B cell (primary cell): ENCODE measurements at regions not wholly inside any gene's neighbourhood (a gene's known extent, or its start where the extent isn't known, plus 50 kb on each side); places are given as distances from the start of the nearest gene placed in this dataset.

Source experiments
- ATAC-seq: fragments of 200-7000 bp; cut with Tn5 transposase; one replicate; pipeline ENCODE4 v1.10.0; 2021; ENCODE audit warnings: low read depth, mild to moderate bottlenecking, moderate number of reproducible peaks, moderate library complexity
- CTCF ChIA-PET: fragments of 350-600 bp; sonication (Branson Sonifier 250); formaldehyde crosslinking; loops from one replicate; lab custom pipeline; 2021; ENCODE audit warnings: antibody characterized with exemption, inconsistent platforms; lab: Charles Lee
- POLR2A ChIA-PET: fragments of 350-600 bp; sonication (Branson Sonifier 250); formaldehyde crosslinking; loops from one replicate; lab custom pipeline; 2021; ENCODE audit warnings: antibody characterized with exemption; lab: Charles Lee
- DNase-seq: peaks from one replicate; pipeline ENCODE4 v3.0.0; 2013
- H2AFZ ChIP-seq: 2 replicates; pipeline ENCODE4 v1.6.1; 2012; ENCODE audit warnings: mild to moderate bottlenecking, low read depth, low read length; ENCODE audit not compliant: insufficient read depth, poor library complexity, severe bottlenecking
- H3K27ac ChIP-seq, 2 donors: 1 replicate in 1 of 2; 2 replicates in 1 of 2; pipeline ENCODE4 v1.5.1; 2012 to 2013; ENCODE audit warnings: low read length in 2 of 2, mild to moderate bottlenecking in 2 of 2, moderate library complexity in 1 of 2
- H3K27me3 ChIP-seq, 4 experiments: fragments of 200-600 bp in 1 of 4; sonication (generic) in 1 of 4; replicated peaks in 1 of 4; 1 replicate in 2 of 4; 2 replicates in 2 of 4; pipeline versions ENCODE4 v1.6.1 to v1.7.0; 2013 to 2016; ENCODE audit warnings: low read length in 3 of 4, mild to moderate bottlenecking in 2 of 4, mixed read lengths in 1 of 4, moderate library complexity in 1 of 4; ENCODE audit not compliant: insufficient read depth in 4 of 4, control insufficient read depth in 3 of 4; ENCODE audit errors: control extremely low read depth in 1 of 4
- H3K36me3 ChIP-seq, 2 experiments: replicated peaks in 1 of 2; 1 replicate in 1 of 2; 2 replicates in 1 of 2; pipeline versions ENCODE4 v1.6.1 to v1.7.1; 2013; ENCODE audit warnings: low read length in 1 of 2; ENCODE audit not compliant: insufficient read depth in 2 of 2, control insufficient read depth in 1 of 2; ENCODE audit errors: control extremely low read depth in 1 of 2, extremely low read depth in 1 of 2
- H3K4me1 ChIP-seq, 2 donors: fragments of 200-600 bp in 1 of 2; sonication (generic) in 1 of 2; 1 replicate in 1 of 2; 2 replicates in 1 of 2; pipeline versions ENCODE4 v1.5.1 to v1.6.1; 2013 to 2017; ENCODE audit warnings: low read length in 2 of 2; ENCODE audit not compliant: control insufficient read depth in 2 of 2, insufficient read depth in 2 of 2
- H3K4me2 ChIP-seq: replicated peaks from 2 replicates; pipeline ENCODE3; 2012; ENCODE audit warnings: mild to moderate bottlenecking, low read depth, low read length; ENCODE audit not compliant: poor library complexity, severe bottlenecking
- H3K4me3 ChIP-seq, 5 experiments: fragments of 200-600 bp in 1 of 5; sonication (generic) in 1 of 5; 1 replicate in 3 of 5; 2 replicates in 2 of 5; pipeline versions ENCODE4 v1.5.1 to v1.7.0; 2011 to 2016; ENCODE audit warnings: low read length in 4 of 5, mild to moderate bottlenecking in 4 of 5, low read depth in 2 of 5, control low read depth in 1 of 5, moderate library complexity in 1 of 5; ENCODE audit not compliant: insufficient read depth in 1 of 5; ENCODE audit errors: control extremely low read depth in 1 of 5, extremely low read depth in 1 of 5
- H3K79me2 ChIP-seq: fragments of 200-600 bp; sonication (generic); one replicate; pipeline ENCODE4 v1.6.0; 2016; ENCODE audit warnings: low read length; ENCODE audit not compliant: control insufficient read depth, insufficient read depth
- H3K9ac ChIP-seq: fragments of 200-600 bp; sonication (generic); 2 replicates; pipeline ENCODE4 v1.6.1; 2017; ENCODE audit warnings: mild to moderate bottlenecking, low read length, moderate library complexity
- H3K9me3 ChIP-seq, 3 donors: one replicate each; pipeline versions ENCODE4 v1.6.1 to v1.7.1; 2013; ENCODE audit warnings: low read length in 2 of 3; ENCODE audit not compliant: control insufficient read depth in 2 of 3, insufficient read depth in 1 of 3; ENCODE audit errors: control extremely low read depth in 1 of 3
- H4K20me1 ChIP-seq: 2 replicates; pipeline ENCODE4 v1.6.0; 2012; ENCODE audit warnings: mild to moderate bottlenecking, low read length; ENCODE audit not compliant: insufficient read depth, control insufficient read depth, poor library complexity, severe bottlenecking
- H3K27ac Mint-ChIP-seq: one replicate; pipeline ENCODE4 v1.8.0; 2021; ENCODE audit warnings: mixed read lengths
- H3K27me3 Mint-ChIP-seq: one replicate; pipeline ENCODE4 v1.8.0; 2021; ENCODE audit warnings: mixed read lengths
- H3K4me1 Mint-ChIP-seq: one replicate; pipeline ENCODE4 v1.8.0; 2021; ENCODE audit warnings: mixed read lengths
- H3K4me3 Mint-ChIP-seq: one replicate; pipeline ENCODE4 v1.8.0; 2021; ENCODE audit warnings: mixed read lengths
- H3K9me3 Mint-ChIP-seq: one replicate; pipeline ENCODE4 v1.8.0; 2022; ENCODE audit warnings: mixed read lengths; ENCODE audit not compliant: insufficient read depth
- EZH2 ChIP-seq: IDR thresholded peaks from 2 replicates; pipeline ENCODE4 v1.6.1; 2012; ENCODE audit warnings: borderline replicate concordance, low read depth, mild to moderate bottlenecking, moderate library complexity, low read length; ENCODE audit not compliant: insufficient read depth, poor library complexity, severe bottlenecking
- WGBS: methylation state at CpG from one replicate; pipeline ENCODE4 v1.1.5; 2013; ENCODE audit warnings: missing lambda C conversion rate; ENCODE audit not compliant: insufficient coverage; 5-methylcytosine and 5-hydroxymethylcytosine counted together
- intact Hi-C: fragments of 100-400 bp; cut with micrococcal nuclease; formaldehyde crosslinking; loops from one replicate; pipeline ENCODE4 v1.10.0; 2022
- TF ChIP-seq, protein P1 (sequence below): fragments of 200-600 bp; IDR thresholded peaks from one replicate; pipeline ENCODE4 v1.8.0; 2022; ENCODE audit warnings: antibody characterized with exemption, mild to moderate bottlenecking

DNA sequence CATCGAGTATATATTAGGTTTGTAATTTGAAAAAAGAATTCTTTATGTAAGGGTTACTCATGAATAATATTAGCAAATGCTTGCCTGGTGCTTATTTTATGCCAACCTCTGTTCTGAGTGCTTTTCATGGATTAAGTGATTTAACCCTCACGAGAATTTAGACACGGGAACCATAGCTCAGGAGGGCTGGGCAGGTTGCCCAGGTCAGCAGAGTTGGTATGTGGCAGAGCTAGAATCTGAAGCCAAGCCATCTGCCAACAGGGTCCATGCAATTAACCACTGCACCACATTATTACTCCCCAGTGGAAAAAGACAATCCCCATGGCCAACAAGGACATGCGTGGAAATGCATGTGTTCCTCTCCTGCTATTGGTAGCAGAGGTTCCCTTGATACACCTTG lies 345.6 kb downstream of the CDC5L start:
- Histone ChIP-seq H2AFZ (no peak overlapping the region), H3K27ac (no peak overlapping the region), H3K4me2 (no peak overlapping the region), H4K20me1 (no peaks in the 10 kb centered on the region), H3K9ac (no peak overlapping the region), H3K4me1 (no peaks in the 10 kb centered on the region), H3K79me2 (no peaks in the 10 kb centered on the region), H3K4me3 (no peak overlapping the region), H3K9me3 (peaks cover 0 to 2% (median 0%) of the 10 kb centered on the region in 3 donors), H3K36me3 (no peaks in the 10 kb centered on the region), H3K27me3 (no peaks in the 10 kb centered on the region)
- no peak for TF ChIP-seq EZH2
- H3K4me3 Mint-ChIP-seq, result no peak overlapping the region
- 84% methylated on average over 2 of the region's 4 CpGs for WGBS
- no peak overlapping the region for H3K27ac Mint-ChIP-seq
- intact Hi-C loops, result no loop called here
- DNase-seq (no peak), ATAC-seq (no peak)
- CTCF ChIA-PET, result no interaction called here
- H3K27me3 Mint-ChIP-seq, result peaks cover 4% of the 10 kb centered on the region
- POLR2A ChIA-PET, result no interaction called here
- no peaks in the 10 kb centered on the region for H3K9me3 Mint-ChIP-seq
- H3K4me1 Mint-ChIP-seq, result peaks cover 1% of the 10 kb centered on the region

- Histone ChIP-seq H3K4me1 (no peaks in the 10 kb centered on the region), H3K4me3 (no peak overlapping the region), H3K27me3 (no peaks in the 10 kb centered on the region), H2AFZ (no peak overlapping the region), H3K4me2 (no peak overlapping the region), H3K27ac (no peak overlapping the region), H3K9me3 (no peaks in the 10 kb centered on the region), H3K36me3 (no peaks in the 10 kb centered on the region), H3K9ac (no peak overlapping the region), H4K20me1 (no peaks in the 10 kb centered on the region), H3K79me2 (no peaks in the 10 kb centered on the region)
- Mint-ChIP-seq H3K9me3 (no peaks in the 10 kb centered on the region), H3K27ac (no peak overlapping the region), H3K4me3 (no peak overlapping the region), H3K4me1 (peaks cover 1% of the 10 kb centered on the region), H3K27me3 (peaks cover 4% of the 10 kb centered on the region)
- POLR2A ChIA-PET, result no interaction called here
- no peak for TF ChIP-seq EZH2
- TF ChIP-seq, protein P1, sequence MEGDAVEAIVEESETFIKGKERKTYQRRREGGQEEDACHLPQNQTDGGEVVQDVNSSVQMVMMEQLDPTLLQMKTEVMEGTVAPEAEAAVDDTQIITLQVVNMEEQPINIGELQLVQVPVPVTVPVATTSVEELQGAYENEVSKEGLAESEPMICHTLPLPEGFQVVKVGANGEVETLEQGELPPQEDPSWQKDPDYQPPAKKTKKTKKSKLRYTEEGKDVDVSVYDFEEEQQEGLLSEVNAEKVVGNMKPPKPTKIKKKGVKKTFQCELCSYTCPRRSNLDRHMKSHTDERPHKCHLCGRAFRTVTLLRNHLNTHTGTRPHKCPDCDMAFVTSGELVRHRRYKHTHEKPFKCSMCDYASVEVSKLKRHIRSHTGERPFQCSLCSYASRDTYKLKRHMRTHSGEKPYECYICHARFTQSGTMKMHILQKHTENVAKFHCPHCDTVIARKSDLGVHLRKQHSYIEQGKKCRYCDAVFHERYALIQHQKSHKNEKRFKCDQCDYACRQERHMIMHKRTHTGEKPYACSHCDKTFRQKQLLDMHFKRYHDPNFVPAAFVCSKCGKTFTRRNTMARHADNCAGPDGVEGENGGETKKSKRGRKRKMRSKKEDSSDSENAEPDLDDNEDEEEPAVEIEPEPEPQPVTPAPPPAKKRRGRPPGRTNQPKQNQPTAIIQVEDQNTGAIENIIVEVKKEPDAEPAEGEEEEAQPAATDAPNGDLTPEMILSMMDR, result no peak
- no peak for DNase-seq
- CTCF ChIA-PET, result no interaction called here
- WGBS, result 74% methylated on average over 3 of the region's 4 CpGs
- ATAC-seq, result no peak
- intact Hi-C loops, result no loop called here
Observed at GRCh38 chr6:44733868-44734267, 346.4 kb downstream of the CDC5L start.
